GM10248 (cell line): ENCODE measurements at regions not wholly inside any gene's neighbourhood (a gene's known extent, or its start where the extent isn't known, plus 50 kb on each side); places are given as distances from the start of the nearest gene placed in this dataset.

Source experiments
- CTCF ChIA-PET: fragments of 300-600 bp; sonication (Branson Sonifier 250); formaldehyde crosslinking; extraction: SDS; loops from one replicate; lab custom pipeline; 2021; ENCODE audit warnings: antibody characterized with exemption; lab: Yijun Ruan, JAX
- POLR2A ChIA-PET: fragments of 350-650 bp; sonication (Branson Sonifier 250); formaldehyde crosslinking; extraction: SDS; loops from one replicate; lab custom pipeline; 2020; ENCODE audit warnings: antibody characterized with exemption; lab: Yijun Ruan, JAX
- DNase-seq: peaks from one replicate; pipeline ENCODE4 v3.0.0; 2012; ENCODE audit errors: extremely low spot score
- CTCF ChIP-seq: IDR thresholded peaks from 2 replicates; pipeline ENCODE4 v1.5.1; 2012; ENCODE audit warnings: mild to moderate bottlenecking, low read depth; ENCODE audit errors: extremely low read depth, missing control alignments, control extremely low read depth

- no peak for DNase-seq
- TF ChIP-seq CTCF: no peak
- ChIA-PET CTCF (interaction anchor here (0.8 to 1.5 kb wide), 3 partner anchors 8 to 16 kb away, joined by 3 to 4 read pairs (median 3); no protein-coding TSS in a partner anchor), POLR2A (no interaction called here)
Observed at GRCh38 chr5:137561608-137562007, 62.5 kb upstream of the SPOCK1 start.

DNA sequence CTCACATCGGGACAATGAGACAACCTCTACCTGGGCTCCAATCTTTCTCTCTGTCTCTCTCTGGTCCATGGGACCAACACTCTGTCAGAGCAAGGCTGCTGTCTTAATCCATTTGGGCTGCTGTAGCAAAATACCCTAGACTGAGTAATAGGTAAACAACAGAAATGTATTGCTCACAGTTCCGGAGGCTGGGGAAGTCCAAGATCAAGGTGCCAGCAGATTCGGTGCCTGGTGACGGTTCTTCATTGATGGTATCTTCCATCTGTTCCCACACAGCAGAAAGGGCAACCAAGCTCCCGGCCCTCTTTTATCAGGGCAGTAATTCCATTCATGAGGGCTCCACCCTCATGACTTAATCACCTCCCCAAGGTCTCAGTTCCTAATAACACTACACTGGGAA, 61.3 kb upstream of the SPOCK1 start:
- no peak for TF ChIP-seq CTCF
- CTCF ChIA-PET: no interaction called here
- POLR2A ChIA-PET: no interaction called here
- DNase-seq: no peak
